ENCODE measurements at regions not wholly inside any gene's neighbourhood (a gene's known extent, or its start where the extent isn't known, plus 50 kb on each side); places are given as distances from the start of the nearest gene placed in this dataset.

- Mint-ChIP-seq H3K9me3 (peaks cover 3% of the 10 kb centered on the region), H3K27me3 (ENCODE audit: low read depth) (no peaks in the 10 kb centered on the region), H3K4me1 (no peaks in the 10 kb centered on the region), H3K27ac (ENCODE audit: unreplicated experiment) (no peak overlapping the region), H3K36me3 (ENCODE audit: low read depth) (no peaks in the 10 kb centered on the region), H3K4me3 (no peak overlapping the region)
- no peak for DNase-seq (ENCODE audit: low read depth, low spot score)
- TF ChIP-seq CTCF (conservative IDR thresholded peaks at IDR 0.05) = no peak
Observed at GRCh38 chr1:185532856-185533255, 201.3 kb upstream of the HMCN1 start.

GRCh38 chr1:185531838-185532237, 202.4 kb upstream of the HMCN1 start:
- no peak overlapping the region for H3K27ac Mint-ChIP-seq (ENCODE audit: unreplicated experiment)
- no peaks in the 10 kb centered on the region for H3K27me3 Mint-ChIP-seq (ENCODE audit: low read depth)
- no peaks in the 10 kb centered on the region for H3K36me3 Mint-ChIP-seq (ENCODE audit: low read depth)
- no peak overlapping the region for H3K4me3 Mint-ChIP-seq
- no peak for DNase-seq (ENCODE audit: low read depth, low spot score)
- no peaks in the 10 kb centered on the region for H3K4me1 Mint-ChIP-seq
- TF ChIP-seq CTCF (conservative IDR thresholded peaks at IDR 0.05) = no peak
- H3K9me3 Mint-ChIP-seq = no peaks in the 10 kb centered on the region

DNA sequence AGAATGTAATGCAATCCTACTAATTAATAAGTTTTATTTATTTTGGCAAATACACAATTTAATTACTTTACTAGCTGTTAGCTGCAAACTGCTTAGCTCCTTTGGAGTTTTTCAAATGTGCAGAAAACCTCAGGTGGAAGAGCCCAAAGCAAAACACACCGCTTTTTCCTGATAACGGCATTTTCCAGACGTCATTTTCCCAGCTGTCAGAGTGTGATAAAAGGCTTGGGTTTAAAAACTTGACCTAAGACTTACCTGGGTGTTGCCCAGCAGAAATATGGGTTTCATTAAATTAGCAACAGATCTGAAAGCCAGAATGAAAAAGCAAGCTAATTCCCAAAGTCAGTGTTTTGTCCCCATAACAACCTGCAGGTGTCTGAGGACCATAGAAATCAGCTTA, 204.0 kb upstream of the HMCN1 start:
- no peak overlapping the region for H3K4me3 Mint-ChIP-seq
- H3K36me3 Mint-ChIP-seq (ENCODE audit: low read depth) = no peaks in the 10 kb centered on the region
- H3K27ac Mint-ChIP-seq (ENCODE audit: unreplicated experiment) = no peak overlapping the region
- H3K9me3 Mint-ChIP-seq = no peaks in the 10 kb centered on the region
- no peak for DNase-seq (ENCODE audit: low read depth, low spot score)
- TF ChIP-seq CTCF (conservative IDR thresholded peaks at IDR 0.05) = no peak
- H3K27me3 Mint-ChIP-seq (ENCODE audit: low read depth) = no peaks in the 10 kb centered on the region
- H3K4me1 Mint-ChIP-seq = no peaks in the 10 kb centered on the region

DNA sequence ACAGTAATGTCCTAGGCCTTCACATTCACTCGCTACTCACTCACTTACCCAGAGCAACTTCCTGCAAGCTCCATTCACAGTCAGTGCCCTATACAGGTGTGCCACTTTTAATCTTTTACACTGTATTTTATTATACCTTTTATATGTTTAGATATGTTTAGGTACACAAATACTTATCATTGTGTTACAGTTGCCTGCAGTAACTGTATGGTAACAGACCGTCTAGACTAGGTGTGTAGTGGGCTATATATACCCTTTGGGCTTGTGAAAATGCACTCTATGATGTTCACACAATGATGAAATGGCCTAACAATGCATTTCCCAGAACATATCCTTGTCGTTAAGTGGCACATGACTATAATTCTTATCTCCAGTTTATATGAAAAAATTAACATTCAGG, 204.5 kb upstream of the HMCN1 start:
- H3K27me3 Mint-ChIP-seq (ENCODE audit: low read depth) = no peaks in the 10 kb centered on the region
- no peak for TF ChIP-seq CTCF (conservative IDR thresholded peaks at IDR 0.05)
- DNase-seq (ENCODE audit: low read depth, low spot score) = no peak
- peaks cover 1% of the 10 kb centered on the region for H3K36me3 Mint-ChIP-seq (ENCODE audit: low read depth)
- no peak overlapping the region for H3K27ac Mint-ChIP-seq (ENCODE audit: unreplicated experiment)
- H3K9me3 Mint-ChIP-seq = peaks cover under 1% of the 10 kb centered on the region
- H3K4me1 Mint-ChIP-seq = no peaks in the 10 kb centered on the region
- no peak overlapping the region for H3K4me3 Mint-ChIP-seq

DNA sequence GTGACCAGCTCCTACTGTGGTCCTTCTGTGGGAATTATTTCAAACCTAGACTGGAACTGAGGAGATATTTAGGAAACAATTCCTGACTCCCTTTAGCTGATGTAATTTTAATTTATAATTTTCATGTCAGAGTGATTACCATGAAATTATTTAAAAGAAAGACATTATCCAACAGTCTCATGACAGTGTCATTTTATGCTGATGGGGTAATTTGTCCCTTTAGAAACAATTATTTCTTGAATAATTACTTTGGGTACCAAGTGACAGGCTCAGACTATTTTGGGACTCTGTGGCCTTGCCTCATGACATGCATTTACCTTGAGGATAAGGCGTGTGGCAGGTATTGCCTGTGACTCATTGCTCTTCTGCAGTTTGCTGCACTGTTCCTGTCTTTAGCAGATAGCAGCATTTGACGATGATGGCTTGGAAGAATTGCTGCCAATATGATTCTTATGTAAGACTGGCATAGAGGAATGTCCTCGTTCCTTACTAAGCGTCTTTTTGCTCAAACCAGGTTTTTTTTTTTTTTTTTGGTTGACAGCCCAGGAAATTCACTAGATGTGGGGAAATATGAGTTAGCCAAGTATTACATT, 206.0 kb upstream of the HMCN1 start:
- no peak for TF ChIP-seq CTCF (conservative IDR thresholded peaks at IDR 0.05)
- H3K27me3 Mint-ChIP-seq (ENCODE audit: low read depth) = no peaks in the 10 kb centered on the region
- H3K27ac Mint-ChIP-seq (ENCODE audit: unreplicated experiment) = no peak overlapping the region
- no peaks in the 10 kb centered on the region for H3K4me1 Mint-ChIP-seq
- H3K4me3 Mint-ChIP-seq = no peak overlapping the region
- H3K9me3 Mint-ChIP-seq = peaks cover 4% of the 10 kb centered on the region
- peaks cover 5% of the 10 kb centered on the region for H3K36me3 Mint-ChIP-seq (ENCODE audit: low read depth)
- DNase-seq (ENCODE audit: low read depth, low spot score) = no peak
